HG03432 (cell line): ENCODE measurements at regions not wholly inside any gene's neighbourhood (a gene's known extent, or its start where the extent isn't known, plus 50 kb on each side); places are given as distances from the start of the nearest gene placed in this dataset.

ENCODE experiments used
- ATAC-seq: cut with Tn5 transposase; IDR thresholded peaks from one replicate; pipeline ENCODE4 v1.9.1; 2021; ENCODE audit warnings: mild to moderate bottlenecking, moderate library complexity; ENCODE audit not compliant: unreplicated experiment

DNA sequence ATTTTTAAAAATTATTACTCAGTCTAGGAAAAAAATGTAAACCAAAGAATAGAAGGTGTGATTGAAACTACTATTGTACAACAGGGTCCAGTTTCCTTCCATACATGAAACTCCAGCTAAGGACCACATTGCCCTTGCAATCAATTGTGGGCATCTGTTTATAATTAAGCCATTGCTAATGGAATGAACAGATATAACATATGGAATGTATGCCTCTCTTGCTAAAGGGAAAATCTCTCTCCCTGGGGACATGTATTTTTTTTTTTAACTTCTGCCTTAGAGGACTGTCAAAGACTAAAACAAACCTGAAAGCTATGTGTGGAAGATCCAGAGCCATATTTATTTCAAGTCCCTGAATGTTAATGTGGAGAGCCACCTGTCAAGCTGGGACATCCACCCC is 336.8 kb upstream of the MANEA start:
- ATAC-seq = no peak

DNA sequence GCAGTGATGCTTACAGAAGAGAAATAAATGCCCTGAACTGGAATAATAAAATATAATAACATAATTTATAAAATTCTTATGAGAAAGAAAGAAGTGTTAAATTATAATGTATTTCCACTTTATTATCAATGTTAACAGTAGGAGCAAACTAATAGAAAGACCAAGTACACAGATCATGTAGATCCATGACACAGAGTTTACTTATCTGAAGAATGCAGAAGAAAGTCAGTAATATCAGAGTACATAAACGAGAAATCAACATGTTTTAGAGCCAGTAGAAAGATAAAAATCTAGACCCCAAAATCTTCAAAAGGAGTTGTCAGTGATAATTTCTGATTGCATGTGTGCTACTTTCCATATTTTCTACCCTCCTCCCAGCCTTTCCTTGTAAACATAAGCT is 334.8 kb upstream of the MANEA start:
- ATAC-seq = no peak

DNA sequence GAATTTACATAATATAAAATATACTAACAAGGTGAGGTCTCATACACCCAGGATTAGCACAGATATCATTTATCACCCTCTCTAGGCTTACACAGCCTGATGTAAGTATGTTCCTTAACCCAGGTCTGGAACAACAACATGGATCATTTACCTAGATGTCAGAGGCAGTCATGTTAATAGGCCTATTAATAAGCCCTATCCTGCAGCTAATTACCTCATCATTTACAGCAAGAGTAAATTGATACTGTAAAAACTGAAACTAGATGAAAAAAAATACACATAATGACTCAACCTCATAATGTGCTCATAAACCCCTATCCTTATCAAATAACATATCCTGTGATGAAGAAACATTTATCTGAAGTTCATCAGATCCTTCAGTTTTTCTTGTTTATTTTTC is 334.3 kb upstream of the MANEA start:
- no peak for ATAC-seq

DNA sequence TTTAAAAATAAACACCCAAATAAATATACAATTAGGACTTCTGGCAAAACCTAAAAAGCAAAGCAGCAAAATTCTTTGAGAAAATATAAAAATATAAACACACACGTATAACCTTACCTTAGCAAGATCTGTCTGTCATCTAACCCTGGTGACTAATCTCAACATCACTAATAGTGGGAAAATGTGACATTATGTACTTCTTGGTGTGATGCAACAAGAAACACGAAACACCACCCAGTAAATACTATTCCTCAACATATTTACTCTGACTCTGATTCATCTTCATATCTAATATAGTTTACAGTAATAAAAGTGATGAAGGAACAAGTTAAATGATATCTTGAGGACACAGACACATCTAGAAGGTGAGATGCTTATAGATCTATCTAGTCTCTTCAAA is 332.6 kb upstream of the MANEA start:
- no peak for ATAC-seq

DNA sequence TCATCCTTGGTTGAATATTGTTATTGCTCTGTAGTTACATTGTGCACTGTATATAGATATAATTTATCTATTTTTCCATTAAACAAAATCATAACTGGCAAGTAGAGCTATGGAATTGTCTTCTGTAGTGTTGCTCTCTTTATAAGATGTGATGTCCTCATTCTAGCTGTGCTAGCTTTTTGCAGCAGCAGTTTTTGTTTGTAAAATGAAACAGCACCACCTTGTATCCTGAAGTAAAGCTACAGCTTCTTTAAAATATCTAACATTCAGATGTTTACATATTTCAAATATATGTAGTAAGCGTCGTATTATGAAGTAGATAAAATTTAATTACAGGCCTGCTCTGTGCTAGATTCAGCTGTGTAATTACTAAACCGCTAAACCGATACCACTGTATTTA is 328.8 kb upstream of the MANEA start:
- ATAC-seq = no peak

DNA sequence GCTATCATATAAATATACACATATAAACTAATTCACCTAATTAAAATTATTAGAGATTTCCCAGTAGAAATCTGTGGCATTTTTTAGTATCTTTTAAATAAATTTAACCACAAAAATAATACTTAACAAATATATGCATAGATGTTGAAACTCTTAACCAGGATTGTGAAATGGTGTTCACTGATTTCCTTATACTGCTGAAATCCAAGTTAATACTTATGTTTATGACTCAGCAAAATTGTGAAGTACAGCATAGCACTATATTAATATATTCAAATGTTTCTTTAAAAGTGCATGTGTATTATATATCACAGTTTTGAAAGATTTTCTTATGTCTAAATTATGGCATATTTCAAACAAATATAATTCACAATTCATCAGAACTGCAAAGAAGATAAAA is 328.2 kb upstream of the MANEA start:
- ATAC-seq = no peak

DNA sequence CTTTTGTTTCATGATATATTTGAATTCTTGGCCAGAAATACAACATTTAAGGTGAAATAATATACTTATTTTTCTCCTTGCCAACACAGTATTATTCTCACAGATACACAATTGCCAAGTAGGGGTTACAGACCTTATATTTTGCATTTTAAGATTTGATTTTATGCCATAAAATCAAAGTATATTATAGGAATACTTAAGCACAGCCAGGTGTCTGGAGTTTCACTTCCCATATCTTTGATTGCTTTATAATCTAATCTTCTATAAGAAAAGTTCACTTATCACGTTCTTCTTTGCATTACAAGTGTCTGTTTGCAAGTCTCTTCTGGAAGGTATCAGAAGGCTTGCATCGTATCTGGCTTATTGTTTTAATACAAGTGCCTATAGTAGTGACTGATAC is 327.7 kb upstream of the MANEA start:
- no peak for ATAC-seq

DNA sequence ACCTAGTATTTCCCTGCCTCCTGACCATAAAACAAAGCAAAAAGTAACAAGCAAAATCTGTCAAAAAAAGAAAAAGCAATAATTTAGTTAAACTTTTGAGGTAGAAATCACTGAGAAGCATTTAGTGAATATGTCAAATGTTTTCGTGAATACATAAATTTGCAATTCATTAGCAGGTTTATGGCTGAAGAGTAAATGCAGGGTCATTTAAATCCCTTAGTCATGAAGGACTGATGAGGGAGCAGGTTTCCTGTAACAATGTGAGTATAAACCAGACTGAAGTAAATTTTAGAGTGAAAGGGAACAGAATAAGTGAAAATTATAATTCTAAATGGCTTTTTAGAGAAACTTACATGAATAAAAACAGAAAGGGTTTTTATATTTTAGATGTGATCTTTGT is 313.5 kb upstream of the MANEA start:
- ATAC-seq = no peak

DNA sequence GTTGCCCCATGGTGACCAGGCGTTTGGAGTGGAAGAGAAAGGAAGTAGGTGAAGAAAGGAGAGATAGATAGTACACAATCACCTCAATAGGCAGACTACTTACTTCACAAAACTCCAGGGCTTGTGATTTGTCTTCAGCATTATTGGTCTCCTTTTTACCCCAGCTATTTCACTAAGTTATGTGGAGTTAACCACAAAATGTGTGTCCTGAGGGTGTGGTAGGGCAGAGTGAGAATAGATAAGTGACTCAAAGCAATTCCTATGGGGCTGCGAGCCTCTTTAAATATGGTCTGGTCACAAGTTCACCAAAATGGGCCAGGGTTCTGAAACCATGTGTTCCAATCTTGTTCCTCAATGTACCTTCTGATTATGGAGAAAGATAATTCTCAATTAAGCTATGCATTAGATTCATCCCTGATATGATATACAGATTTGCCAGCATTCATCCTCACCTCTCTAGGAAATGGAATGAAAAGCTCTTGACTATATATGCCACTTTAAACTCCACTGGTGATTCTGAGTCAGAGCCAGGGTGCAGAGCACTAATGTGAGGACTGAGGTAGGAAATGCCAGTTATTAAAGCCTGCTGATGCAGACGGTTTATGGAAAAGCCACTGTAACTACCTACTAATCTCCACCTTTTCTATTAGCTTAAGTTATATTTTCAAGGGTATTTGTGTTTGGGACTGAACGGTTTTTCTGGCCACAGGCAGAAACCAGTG is 310.6 kb upstream of the MANEA start:
- no peak for ATAC-seq

DNA sequence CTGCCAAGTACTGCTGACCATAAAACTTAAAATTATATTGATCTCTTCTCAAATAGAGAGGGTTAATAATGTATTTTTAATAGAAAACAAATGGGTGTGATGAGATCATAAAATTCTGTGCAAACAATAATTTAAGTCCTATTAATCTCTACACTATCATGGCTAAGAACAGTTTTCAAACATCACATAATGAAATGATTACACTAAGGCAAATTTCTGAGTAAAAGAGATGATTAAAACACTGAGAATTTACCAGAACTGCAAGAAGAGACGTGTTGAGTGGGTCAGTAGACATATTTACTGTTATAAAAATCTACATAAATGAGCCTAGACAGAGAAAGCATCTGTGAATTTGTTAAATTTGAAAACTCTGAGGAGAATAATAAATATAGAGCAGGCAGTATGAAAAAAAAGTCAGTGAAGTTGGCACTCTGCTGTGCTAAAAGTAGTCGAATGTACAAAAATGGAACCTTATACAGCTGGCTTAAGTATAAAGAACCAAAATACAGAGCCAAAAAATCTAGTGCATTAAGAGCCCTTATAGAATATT is 302.6 kb upstream of the MANEA start:
- ATAC-seq = no peak

DNA sequence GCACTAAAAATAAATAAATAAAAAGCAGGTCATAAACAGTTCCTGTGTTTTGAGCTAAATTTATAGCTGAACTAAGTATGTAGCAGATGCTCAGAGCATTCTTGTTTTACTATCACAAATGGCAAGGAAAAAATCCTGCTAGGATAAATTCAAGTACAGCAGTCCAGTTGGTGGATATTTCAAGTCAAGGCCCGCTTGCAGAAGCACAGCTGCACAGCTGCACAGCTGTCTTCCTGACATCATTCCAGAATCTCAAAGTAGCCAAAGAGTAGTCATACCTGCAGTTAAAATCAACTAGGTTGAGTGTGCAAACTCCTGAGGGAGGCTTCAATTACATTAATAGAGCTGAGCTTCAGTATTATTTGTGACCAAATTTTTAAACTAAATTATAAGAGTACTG is 297.7 kb upstream of the MANEA start:
- ATAC-seq = no peak

DNA sequence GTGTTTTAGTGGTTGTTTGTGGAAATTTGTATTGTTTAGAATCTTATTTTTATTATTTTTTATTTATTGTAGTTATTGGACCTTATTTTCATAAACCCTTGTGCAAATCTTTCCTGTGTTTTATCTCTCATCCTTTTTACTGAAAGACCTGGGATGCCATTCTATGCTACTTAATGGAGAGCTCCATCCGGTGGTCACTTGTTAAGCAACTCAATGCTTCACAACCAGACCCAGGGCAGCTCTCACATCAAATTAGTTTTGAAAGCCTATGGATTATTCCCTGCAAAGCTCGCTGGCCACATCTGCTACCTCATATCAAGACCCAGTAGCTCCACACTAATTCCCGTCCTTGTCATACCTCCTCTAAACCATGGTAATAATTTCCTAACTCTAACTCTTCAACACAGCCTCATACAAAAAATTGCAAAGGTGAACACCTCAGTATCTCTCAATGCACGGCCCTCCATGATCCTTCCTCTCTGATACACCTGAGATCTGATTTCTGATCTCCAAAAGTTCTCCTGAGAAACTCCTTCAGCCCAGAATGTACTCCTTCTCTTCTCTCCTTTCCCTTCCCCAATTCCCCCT is 296.6 kb upstream of the MANEA start:
- ATAC-seq = no peak

DNA sequence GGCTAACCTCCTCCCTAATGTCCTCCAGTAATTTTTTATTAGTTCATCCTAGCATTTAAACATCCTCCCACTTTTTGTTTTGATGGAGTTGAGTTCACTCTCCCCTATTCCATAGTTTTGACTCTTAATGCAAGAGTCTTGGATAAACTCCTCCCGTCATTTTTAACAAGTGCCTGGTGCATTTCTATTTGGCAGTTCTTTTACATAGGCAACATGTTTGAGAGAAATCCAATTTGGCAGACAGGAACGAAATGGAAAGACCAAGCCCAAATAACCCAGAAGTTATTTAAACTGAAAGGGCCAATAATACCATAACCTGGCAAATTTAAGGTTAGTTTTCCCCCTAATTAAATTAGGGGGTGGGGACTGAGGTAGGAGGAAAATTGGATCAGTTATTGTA is 291.5 kb upstream of the MANEA start:
- no peak for ATAC-seq

DNA sequence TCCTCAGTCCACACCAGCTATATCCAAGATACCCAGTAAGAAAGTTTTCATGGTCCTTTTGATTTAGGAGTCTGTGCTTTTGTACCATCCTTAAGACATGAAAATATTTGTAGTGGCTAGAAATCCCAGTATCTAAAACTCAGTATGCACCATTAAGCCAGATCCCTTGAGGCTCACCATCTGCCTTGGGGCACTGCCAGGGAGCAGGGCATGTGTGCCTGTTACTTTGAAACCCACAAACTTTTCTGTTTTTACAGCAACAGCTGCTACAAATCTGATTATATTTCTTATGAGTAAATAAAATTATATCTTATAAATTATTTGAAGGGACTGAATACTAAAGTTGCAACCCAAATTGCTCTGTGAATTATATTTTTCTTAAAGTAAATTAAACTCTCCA is 290.5 kb upstream of the MANEA start:
- no peak for ATAC-seq

DNA sequence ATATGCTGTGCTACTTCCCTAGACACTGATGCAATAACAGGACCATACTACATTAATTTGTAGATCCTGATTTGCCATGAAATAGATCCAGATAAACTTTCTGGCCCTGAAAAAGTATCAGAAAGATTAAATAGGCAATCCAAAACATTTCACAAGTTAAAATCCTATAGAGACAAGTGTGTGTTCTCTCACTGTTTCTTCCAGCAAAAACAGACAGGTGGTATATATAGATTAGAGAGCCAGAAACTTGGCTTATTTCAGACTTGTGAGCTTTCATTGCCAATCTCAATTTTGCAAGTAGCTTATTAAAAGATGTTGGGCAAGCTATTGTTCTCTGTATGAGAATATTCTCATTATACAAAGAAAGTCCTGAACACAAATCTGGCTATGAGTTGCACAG is 289.1 kb upstream of the MANEA start:
- no peak for ATAC-seq

DNA sequence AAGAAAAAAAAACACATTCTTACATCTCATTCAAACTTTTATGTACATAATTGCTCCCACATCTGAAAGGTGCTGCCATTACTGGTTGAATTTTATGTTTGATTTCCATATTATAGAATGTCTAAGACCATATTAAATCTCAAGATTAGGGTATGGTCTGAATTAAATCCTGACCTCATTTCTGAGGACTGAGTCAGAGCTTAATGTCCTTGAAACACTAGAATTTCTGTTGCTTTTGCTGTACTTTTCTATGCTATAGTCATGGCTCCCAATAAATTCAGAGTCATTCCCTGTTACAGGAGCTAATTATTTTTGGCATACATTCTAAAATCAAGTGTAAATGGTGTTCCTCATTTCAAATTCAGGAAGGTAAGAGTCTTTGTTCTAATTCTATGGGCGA is 285.3 kb upstream of the MANEA start:
- ATAC-seq = no peak

DNA sequence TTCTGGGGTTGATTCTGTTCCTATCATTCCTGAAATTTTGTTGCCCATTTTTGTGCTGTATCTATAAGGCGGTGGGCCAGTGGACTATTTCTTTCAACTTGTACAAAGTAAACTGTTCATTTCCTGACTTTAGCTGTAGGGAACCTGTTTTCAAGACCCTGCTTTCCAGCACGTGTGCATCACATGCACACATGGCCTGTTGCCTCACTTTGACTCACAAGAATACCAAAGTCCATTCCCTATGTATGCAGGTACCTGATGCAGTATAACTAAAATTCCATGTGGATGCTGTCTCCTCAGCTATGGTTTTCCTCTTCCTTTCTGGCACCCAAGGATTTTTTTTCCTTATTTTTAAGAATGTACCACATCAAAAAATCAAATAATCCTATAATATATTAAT is 284.1 kb upstream of the MANEA start:
- ATAC-seq = no peak

DNA sequence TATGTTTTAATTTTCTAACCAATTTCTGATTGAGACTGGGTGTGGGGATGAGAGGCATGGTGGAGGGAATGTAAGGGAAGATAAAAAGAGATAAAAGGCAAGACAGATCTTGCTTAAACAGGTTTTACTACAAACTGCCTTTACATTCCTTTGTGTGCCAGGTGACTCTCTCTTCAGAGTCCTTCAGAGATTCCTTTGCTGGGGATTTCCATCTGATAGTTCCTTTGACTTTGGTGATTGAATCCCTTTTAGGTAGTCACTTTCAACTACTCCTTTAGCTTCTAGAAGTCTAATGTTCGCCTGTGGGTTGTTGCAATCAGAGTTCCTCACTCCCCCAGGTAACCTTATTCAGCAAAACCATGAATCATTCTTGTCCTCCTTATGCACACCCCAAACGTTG is 283.3 kb upstream of the MANEA start:
- no peak for ATAC-seq

DNA sequence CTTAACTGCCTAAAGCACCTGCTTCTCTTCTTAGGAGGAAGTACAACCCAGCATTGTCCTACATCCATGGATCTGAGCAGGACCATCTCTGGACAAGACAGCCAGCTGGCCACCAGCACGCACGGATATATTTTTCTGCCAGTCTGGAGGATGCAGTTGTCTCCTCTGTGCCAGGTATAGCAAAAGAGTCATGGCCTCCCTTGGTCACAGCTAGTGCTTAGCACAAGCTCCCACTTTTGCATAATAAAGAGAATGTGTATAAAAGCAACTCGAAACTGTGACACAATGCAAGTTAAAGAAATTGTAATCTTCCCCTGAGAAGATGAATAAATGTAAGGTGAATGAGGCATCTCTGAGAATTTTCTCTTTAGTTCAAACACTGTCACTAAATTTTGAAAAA is 267.8 kb upstream of the MANEA start:
- no peak for ATAC-seq

DNA sequence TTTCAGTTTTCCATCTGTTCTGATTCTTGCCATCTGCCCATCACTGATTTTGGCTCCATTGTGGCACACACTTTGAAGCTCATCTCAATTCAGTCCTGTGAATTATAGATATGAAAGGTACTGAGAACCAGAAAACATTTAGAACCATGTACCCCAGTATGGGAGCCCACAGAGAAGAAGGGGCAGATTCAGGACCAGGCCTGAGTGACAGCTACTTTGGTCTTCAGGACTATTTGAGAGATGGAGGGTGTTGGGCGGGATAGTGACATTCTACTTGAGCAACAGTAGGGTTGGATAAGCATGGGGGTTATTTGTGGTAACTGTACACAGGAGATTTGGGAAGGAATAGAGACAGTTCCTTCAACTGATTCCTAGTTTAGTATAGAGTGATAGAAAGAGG is 259.2 kb upstream of the MANEA start:
- no peak for ATAC-seq

DNA sequence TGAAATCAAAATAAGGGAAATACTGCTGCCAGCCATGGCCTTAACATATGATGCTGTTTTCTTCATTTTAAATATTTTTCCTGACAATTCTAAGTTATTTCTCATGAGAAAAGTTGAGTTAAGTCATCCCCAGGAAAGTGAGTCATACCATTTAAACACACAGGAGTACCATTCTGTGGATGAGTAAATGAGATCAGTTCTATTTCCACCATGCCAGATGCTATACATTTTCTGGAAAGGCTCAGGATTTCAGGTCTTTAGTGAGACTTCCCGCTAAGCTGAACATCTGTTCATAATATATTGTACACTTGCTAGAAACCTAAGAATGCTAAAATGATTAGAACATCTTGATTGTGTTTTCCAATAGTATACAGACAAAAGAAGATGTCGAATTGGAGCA is 256.2 kb upstream of the MANEA start:
- ATAC-seq = no peak

DNA sequence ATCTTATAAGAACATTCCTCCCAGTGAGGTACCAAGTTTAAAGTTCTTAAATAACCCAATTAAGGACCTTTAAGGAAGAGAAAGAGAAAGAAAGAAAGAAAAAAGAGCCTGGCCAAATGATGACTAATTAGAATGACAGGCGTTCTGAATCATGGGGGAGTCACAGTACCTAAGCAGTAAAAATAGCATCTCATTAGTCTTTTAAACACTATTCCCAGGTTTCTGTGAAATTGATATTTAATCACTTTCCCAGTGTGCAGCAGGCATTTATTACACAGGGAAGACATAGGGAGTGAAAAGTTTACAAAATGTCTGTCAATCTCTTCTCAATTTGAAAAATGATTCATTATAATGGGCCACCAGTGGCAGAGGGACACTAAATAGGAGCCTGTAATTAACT is 251.4 kb upstream of the MANEA start:
- ATAC-seq = no peak

DNA sequence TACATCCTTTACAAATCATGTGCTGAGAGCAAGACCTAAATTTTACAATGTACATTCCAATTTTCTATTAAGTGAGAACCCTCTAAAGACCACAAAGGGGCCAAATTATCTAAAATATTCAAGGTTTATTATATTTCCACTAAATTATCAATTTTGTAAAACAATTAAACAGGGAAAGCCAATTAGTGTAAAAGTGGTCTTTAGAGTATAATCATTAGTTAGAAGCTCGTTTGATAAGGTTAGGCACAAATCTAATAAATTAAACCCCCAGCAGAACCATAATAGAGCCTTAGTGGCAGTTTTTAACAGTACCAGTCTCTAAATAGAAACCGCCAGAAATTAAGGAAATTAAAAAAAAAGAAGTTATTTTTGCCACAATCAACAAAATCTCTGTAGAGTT is 249.1 kb upstream of the MANEA start:
- no peak for ATAC-seq
